OCI-LY7 (cell line): ENCODE measurements at regions not wholly inside any gene's neighbourhood (a gene's known extent, or its start where the extent isn't known, plus 50 kb on each side); places are given as distances from the start of the nearest gene placed in this dataset.

ENCODE experiments used
- EZH2phosphoT487 ChIP-seq: fragments of 200-600 bp; sonication (generic); IDR thresholded peaks from 2 replicates; pipeline ENCODE4 v1.6.1; 2018; ENCODE audit warnings: low read depth, borderline replicate concordance, mild to moderate bottlenecking, mixed run types, antibody characterized with exemption, low read length, moderate library complexity, mixed read lengths
- TF ChIP-seq, protein P1 (sequence below): fragments of 200-600 bp; sonication (generic); conservative IDR thresholded peaks from 2 replicates; pipeline ENCODE4 v1.5.1; 2014; ENCODE audit warnings: mild to moderate bottlenecking, antibody characterized with exemption, low read length, moderate library complexity, mixed read lengths

DNA sequence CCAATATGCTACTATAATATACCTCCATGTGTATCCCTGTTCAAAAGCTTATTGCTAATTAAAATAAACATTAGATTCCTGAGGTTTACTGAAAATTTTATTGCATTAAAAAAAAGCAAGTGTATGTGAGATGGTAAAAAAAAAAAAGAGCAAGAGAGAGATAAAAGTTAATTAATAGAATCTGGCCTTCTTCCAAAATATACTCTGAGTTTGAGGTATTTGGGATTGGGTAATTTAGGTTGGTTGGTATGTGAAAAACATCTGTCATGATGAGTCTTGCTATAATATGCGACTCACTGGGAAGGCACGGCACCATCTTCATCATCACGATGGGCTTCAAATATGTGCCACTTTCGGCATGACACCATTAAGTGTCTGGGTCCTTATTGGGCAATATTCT is 711.1 kb upstream of the SOX9 start:
- TF ChIP-seq, protein P1, sequence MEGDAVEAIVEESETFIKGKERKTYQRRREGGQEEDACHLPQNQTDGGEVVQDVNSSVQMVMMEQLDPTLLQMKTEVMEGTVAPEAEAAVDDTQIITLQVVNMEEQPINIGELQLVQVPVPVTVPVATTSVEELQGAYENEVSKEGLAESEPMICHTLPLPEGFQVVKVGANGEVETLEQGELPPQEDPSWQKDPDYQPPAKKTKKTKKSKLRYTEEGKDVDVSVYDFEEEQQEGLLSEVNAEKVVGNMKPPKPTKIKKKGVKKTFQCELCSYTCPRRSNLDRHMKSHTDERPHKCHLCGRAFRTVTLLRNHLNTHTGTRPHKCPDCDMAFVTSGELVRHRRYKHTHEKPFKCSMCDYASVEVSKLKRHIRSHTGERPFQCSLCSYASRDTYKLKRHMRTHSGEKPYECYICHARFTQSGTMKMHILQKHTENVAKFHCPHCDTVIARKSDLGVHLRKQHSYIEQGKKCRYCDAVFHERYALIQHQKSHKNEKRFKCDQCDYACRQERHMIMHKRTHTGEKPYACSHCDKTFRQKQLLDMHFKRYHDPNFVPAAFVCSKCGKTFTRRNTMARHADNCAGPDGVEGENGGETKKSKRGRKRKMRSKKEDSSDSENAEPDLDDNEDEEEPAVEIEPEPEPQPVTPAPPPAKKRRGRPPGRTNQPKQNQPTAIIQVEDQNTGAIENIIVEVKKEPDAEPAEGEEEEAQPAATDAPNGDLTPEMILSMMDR, result no peak
- TF ChIP-seq EZH2phosphoT487, result no peak
